Pulmonary artery endothelial cell (primary cell): ENCODE measurements at regions not wholly inside any gene's neighbourhood (a gene's known extent, or its start where the extent isn't known, plus 50 kb on each side); places are given as distances from the start of the nearest gene placed in this dataset.
"Not testable (repeated sequence)": the region's sequence is repeated elsewhere in the genome, so short reads cannot be mapped to it uniquely, and the experiment has no call there.

Experiments used
- DNase-seq: peaks from one replicate; pipeline ENCODE4 v3.0.0-alpha.2; 2011; ENCODE audit warnings: low read depth, low spot score

- no peak for DNase-seq
Observed at GRCh38 chr20:56871691-56872090, 242.6 kb downstream of the TFAP2C start.

- no peak for DNase-seq
Observed at GRCh38 chr20:56872620-56873458, 243.7 kb downstream of the TFAP2C start.

- no peak for DNase-seq
Observed at GRCh38 chr20:56873836-56874235, 244.7 kb downstream of the TFAP2C start.

GRCh38 chr20:56875052-56875659 lies 246.1 kb downstream of the TFAP2C start:
- DNase-seq, result no peak

- no peak for DNase-seq
Observed at GRCh38 chr20:56875803-56876202, 246.7 kb downstream of the TFAP2C start.

GRCh38 chr20:56885521-56885920 lies 256.4 kb downstream of the TFAP2C start:
- DNase-seq, result no peak

- no peak for DNase-seq
Observed at GRCh38 chr20:56890011-56890410, 260.9 kb downstream of the TFAP2C start.

GRCh38 chr20:56893226-56893917 lies 264.3 kb downstream of the TFAP2C start:
- DNase-seq, result no peak

- no peak for DNase-seq
Observed at GRCh38 chr20:56896447-56896846, 267.3 kb downstream of the TFAP2C start.

- DNase-seq, result no peak
Observed at GRCh38 chr20:56897318-56897957, 268.3 kb downstream of the TFAP2C start.

GRCh38 chr20:56897958-56898349 lies 268.8 kb downstream of the TFAP2C start:
- no peak for DNase-seq

GRCh38 chr20:56899506-56899905 lies 270.4 kb downstream of the TFAP2C start:
- no peak for DNase-seq

GRCh38 chr20:56900252-56900651 lies 271.1 kb downstream of the TFAP2C start:
- DNase-seq, result no peak

GRCh38 chr20:56903421-56903820 lies 274.3 kb downstream of the TFAP2C start:
- DNase-seq, result no peak

- DNase-seq, result no peak
Observed at GRCh38 chr20:56903858-56904257, 274.8 kb downstream of the TFAP2C start.

GRCh38 chr20:56909918-56910714 lies 281.0 kb downstream of the TFAP2C start:
- no peak for DNase-seq

- DNase-seq, result no peak
Observed at GRCh38 chr20:56911946-56912345, 282.8 kb downstream of the TFAP2C start.

- no peak for DNase-seq
Observed at GRCh38 chr20:56914532-56914931, 285.4 kb downstream of the TFAP2C start.

- no peak for DNase-seq
Observed at GRCh38 chr20:56916345-56916622, 287.2 kb downstream of the TFAP2C start.

- not testable (repeated sequence) for DNase-seq
Observed at GRCh38 chr20:56920041-56920440, 290.9 kb downstream of the TFAP2C start.

GRCh38 chr20:56922497-56922896 lies 293.4 kb downstream of the TFAP2C start:
- no peak for DNase-seq
